K562 (cell line): ENCODE measurements at regions not wholly inside any gene's neighbourhood (a gene's known extent, or its start where the extent isn't known, plus 50 kb on each side); places are given as distances from the start of the nearest gene placed in this dataset.

Source experiments
- ATAC-seq: fragments of 200-7000 bp; cut with Tn5 transposase; 3 replicates; pipeline ENCODE4 v1.9.1; 2020; ENCODE audit warnings: moderate library complexity
- BruUV-seq: library from RNA; stranded (reverse); fragments of 400-500 nt; replicated peaks from 2 replicates; lab custom pipeline; 2021; lab: Mats Ljungman, UMichigan
- CTCF ChIA-PET: fragments of 300-600 bp; formaldehyde crosslinking; extraction: SDS; loops from one replicate; lab custom pipeline; 2021; ENCODE audit warnings: low intra/inter-chr PET ratio; lab: Yijun Ruan, JAX
- POLR2A ChIA-PET: fragments of 300-600, 350-650 bp; sonication (Branson Sonifier 250); formaldehyde crosslinking; extraction: SDS; loops from one replicate; lab custom pipeline; 2021; ENCODE audit warnings: antibody characterized with exemption, inconsistent platforms; lab: Yijun Ruan, JAX
- DNase-seq, 4 experiments: peaks; one replicate each; pipeline versions ENCODE4 v3.0.0 to v3.0.0-alpha.2; 2011 to 2018; ENCODE audit warnings: low spot score in 3 of 4, mixed read lengths in 3 of 4; ENCODE audit errors: extremely low read depth in 1 of 4
- FAIRE-seq: peaks from 2 replicates; lab custom pipeline; 2011; peaks lifted over from hg19 to GRCh38; lab: Jason Lieb, UNC
- H2AFZ ChIP-seq: 2 replicates; pipeline ENCODE4 v1.6.0; 2011; ENCODE audit warnings: low read depth, low read length, control low read depth, inconsistent platforms
- H3K27ac ChIP-seq: fragments of 200-600 bp; 3 replicates; pipeline ENCODE4 v1.8.0; 2011; ENCODE audit warnings: low read depth, mild to moderate bottlenecking, control low read depth, inconsistent platforms, low read length, moderate library complexity, mixed read lengths; ENCODE audit errors: extremely low read depth
- H3K27me3 ChIP-seq, 2 experiments: fragments of 300-600 bp in 1 of 2; 2 replicates in 1 of 2; 3 replicates in 1 of 2; pipeline versions ENCODE4 v1.6.0 to v1.8.0; 2011; ENCODE audit warnings: inconsistent platforms in 2 of 2, low read length in 2 of 2, mild to moderate bottlenecking in 1 of 2, mixed read lengths in 1 of 2, moderate library complexity in 1 of 2; ENCODE audit not compliant: control insufficient read depth in 2 of 2, insufficient read depth in 2 of 2
- H3K36me3 ChIP-seq: fragments of 300-600 bp; 3 replicates; pipeline ENCODE4 v1.8.0; 2011; ENCODE audit warnings: mild to moderate bottlenecking, low read length, inconsistent platforms; ENCODE audit not compliant: control insufficient read depth, insufficient read depth
- H3K4me1 ChIP-seq, 2 experiments: fragments of 200-600 bp in 1 of 2; replicated peaks in 1 of 2; 2 replicates in 1 of 2; 3 replicates in 1 of 2; pipeline versions ENCODE4 v1.5.1 to v1.8.0; 2011; ENCODE audit warnings: inconsistent platforms in 2 of 2, low read length in 2 of 2, mild to moderate bottlenecking in 1 of 2, mixed read lengths in 1 of 2, moderate library complexity in 1 of 2; ENCODE audit not compliant: control insufficient read depth in 2 of 2, insufficient read depth in 2 of 2
- H3K4me2 ChIP-seq: 2 replicates; pipeline ENCODE4 v1.6.1; 2011; ENCODE audit warnings: low read length, control low read depth, inconsistent platforms, mixed read lengths; ENCODE audit not compliant: insufficient read depth
- H3K4me3 ChIP-seq: fragments of 200-600 bp; sonication (generic), shearing (Covaris generic); 2 replicates; pipeline ENCODE4 v1.5.1; 2016; ENCODE audit warnings: control low read depth, inconsistent platforms
- H3K79me2 ChIP-seq: fragments of 200-600 bp; 3 replicates; pipeline ENCODE4 v1.8.0; 2011; ENCODE audit warnings: low read length, inconsistent platforms; ENCODE audit not compliant: control insufficient read depth, insufficient read depth
- H3K9ac ChIP-seq, 2 experiments: 2 replicates each; pipeline versions ENCODE4 v1.6.0 to v1.6.1; 2011; ENCODE audit warnings: low read depth in 2 of 2, low read length in 2 of 2, control low read depth in 1 of 2, inconsistent platforms in 1 of 2, mild to moderate bottlenecking in 1 of 2, mixed read lengths in 1 of 2; ENCODE audit not compliant: insufficient read depth in 1 of 2
- H3K9me1 ChIP-seq: one replicate; pipeline ENCODE4 v1.6.0; 2011; ENCODE audit warnings: inconsistent platforms, mild to moderate bottlenecking, low read length, moderate library complexity; ENCODE audit not compliant: control insufficient read depth, insufficient read depth
- H3K9me3 ChIP-seq: replicated peaks from 2 replicates; pipeline ENCODE4 v1.5.1; 2011; ENCODE audit warnings: low read depth, low read length, inconsistent platforms; ENCODE audit not compliant: control insufficient read depth, insufficient read depth
- H4K20me1 ChIP-seq: replicated peaks from 2 replicates; pipeline ENCODE4 v1.6.1; 2011; ENCODE audit warnings: low read length, inconsistent platforms, mixed read lengths; ENCODE audit not compliant: control insufficient read depth, insufficient read depth
- C11orf30 ChIP-seq: fragments of 450-650 bp; IDR thresholded peaks from 2 replicates; pipeline ENCODE4 v1.6.1; 2016; ENCODE audit warnings: low read depth, mild to moderate bottlenecking
- CREB3L1 ChIP-seq: fragments of 450-650 bp; IDR thresholded peaks from 2 replicates; pipeline ENCODE4 v1.6.1; 2014; ENCODE audit warnings: low read depth, mild to moderate bottlenecking, moderate library complexity, borderline replicate concordance
- KDM4B ChIP-seq, 2 experiments: fragments of 450-650 bp in 1 of 2; sonication (generic) in 1 of 2; IDR thresholded peaks; 2 replicates each; pipeline ENCODE4 v1.6.1; 2016 to 2017; ENCODE audit warnings: borderline replicate concordance in 2 of 2, antibody characterized with exemption in 1 of 2, low read depth in 1 of 2, mild to moderate bottlenecking in 1 of 2
- MBD2 ChIP-seq: sonication (generic); IDR thresholded peaks from 2 replicates; pipeline ENCODE4 v1.6.1; 2016; ENCODE audit warnings: low read depth, borderline replicate concordance
- RCOR1 ChIP-seq, 2 experiments: IDR thresholded peaks; 2 replicates each; pipeline ENCODE4 v1.6.1; 2012; ENCODE audit warnings: low read depth in 2 of 2, low read length in 2 of 2, borderline replicate concordance in 1 of 2, improper control_type of control experiment in 1 of 2
- SAFB2 ChIP-seq: fragments of 200-400 bp; formaldehyde crosslinking; IDR thresholded peaks from 2 replicates; pipeline ENCODE4 v1.6.1; 2018; ENCODE audit warnings: borderline replicate concordance, low read length, low read depth, moderate library complexity; ENCODE audit not compliant: severe bottlenecking
- SETDB1 ChIP-seq: IDR thresholded peaks from one replicate; pipeline ENCODE4 v1.6.1; 2012; ENCODE audit warnings: low read length, control low read depth, inconsistent platforms
- SRF ChIP-seq, 2 experiments: fragments of 250-450, 450-650 bp in 1 of 2; sonication (Bioruptor Pico) in 1 of 2; sonication (generic) in 1 of 2; formaldehyde crosslinking; IDR thresholded peaks; 2 replicates each; pipeline versions ENCODE4 v1.5.0 to v1.5.1; 2020 to 2022; ENCODE audit warnings: mild to moderate bottlenecking in 1 of 2, missing genetic modification reagents in 1 of 2
- TAF9B ChIP-seq: fragments of 450-650 bp; IDR thresholded peaks from 2 replicates; pipeline ENCODE4 v1.6.1; 2018; ENCODE audit warnings: mild to moderate bottlenecking; ENCODE audit not compliant: partially characterized antibody
- WGBS: fragments of 100-300 bp; shearing (Covaris generic); methylation state at CpG from one replicate; pipeline ENCODE4 v1.1.6; 2016; ENCODE audit warnings: low coverage, mixed read lengths; ENCODE audit not compliant: insufficient coverage; ENCODE audit errors: missing lambda C conversion rate; 5-methylcytosine and 5-hydroxymethylcytosine counted together
- in situ Hi-C: fragments of 300-500 bp; cut with MboI; formaldehyde crosslinking; loops from 4 replicates; pipeline ENCODE4 v1.15.0; 2018; ENCODE audit warnings: inconsistent platforms, mixed read lengths
- intact Hi-C: fragments of 100-400 bp; cut with micrococcal nuclease; formaldehyde crosslinking; loops from 2 replicates; pipeline ENCODE4 v1.14.2; 2022
- TF ChIP-seq, protein P1 (sequence below): fragments of 450-650 bp; IDR thresholded peaks from 2 replicates; pipeline ENCODE4 v1.6.1; 2016; ENCODE audit warnings: borderline replicate concordance
- TF ChIP-seq, protein P2 (sequence below): fragments of 450-650 bp; IDR thresholded peaks from 2 replicates; pipeline ENCODE4 v1.6.1; 2017; ENCODE audit warnings: antibody characterized with exemption, mild to moderate bottlenecking

- TF ChIP-seq, protein P1, sequence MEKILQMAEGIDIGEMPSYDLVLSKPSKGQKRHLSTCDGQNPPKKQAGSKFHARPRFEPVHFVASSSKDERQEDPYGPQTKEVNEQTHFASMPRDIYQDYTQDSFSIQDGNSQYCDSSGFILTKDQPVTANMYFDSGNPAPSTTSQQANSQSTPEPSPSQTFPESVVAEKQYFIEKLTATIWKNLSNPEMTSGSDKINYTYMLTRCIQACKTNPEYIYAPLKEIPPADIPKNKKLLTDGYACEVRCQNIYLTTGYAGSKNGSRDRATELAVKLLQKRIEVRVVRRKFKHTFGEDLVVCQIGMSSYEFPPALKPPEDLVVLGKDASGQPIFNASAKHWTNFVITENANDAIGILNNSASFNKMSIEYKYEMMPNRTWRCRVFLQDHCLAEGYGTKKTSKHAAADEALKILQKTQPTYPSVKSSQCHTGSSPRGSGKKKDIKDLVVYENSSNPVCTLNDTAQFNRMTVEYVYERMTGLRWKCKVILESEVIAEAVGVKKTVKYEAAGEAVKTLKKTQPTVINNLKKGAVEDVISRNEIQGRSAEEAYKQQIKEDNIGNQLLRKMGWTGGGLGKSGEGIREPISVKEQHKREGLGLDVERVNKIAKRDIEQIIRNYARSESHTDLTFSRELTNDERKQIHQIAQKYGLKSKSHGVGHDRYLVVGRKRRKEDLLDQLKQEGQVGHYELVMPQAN = no peak
Measured at GRCh38 chr10:36126076-36126475, 484.0 kb upstream of the FZD8 start (continued).

DNA sequence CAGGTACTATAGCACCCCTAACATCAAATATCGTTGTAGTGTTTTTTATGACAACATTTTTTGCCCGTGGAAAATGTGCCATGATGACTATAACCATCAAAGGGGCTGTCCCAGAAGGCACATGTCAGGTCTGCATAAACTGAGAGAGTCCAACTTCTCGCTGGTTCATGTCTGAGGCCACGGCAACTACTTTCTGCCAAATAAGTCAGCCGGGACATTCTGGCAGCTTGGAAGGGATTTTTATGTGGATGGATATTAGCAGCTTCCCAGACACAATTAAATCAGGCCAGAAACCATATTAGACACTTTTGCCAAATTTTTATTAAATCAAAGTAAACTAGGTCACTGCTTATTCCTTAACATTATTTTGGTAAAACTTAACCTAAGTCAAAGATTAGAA lies 477.4 kb upstream of the FZD8 start:
- BruUV-seq = no TSS peak
- TF ChIP-seq CREB3L1 = no peak
- no peak for TF ChIP-seq MBD2
- TF ChIP-seq RCOR1 (IDR thresholded peaks at IDR 0.05; ENCODE audit: borderline replicate concordance in 1 of 2, low read depth in 2 of 2, low read length in 2 of 2) = no peak
- no peak for TF ChIP-seq TAF9B
- TF ChIP-seq SAFB2 = no peak
- no peak for TF ChIP-seq SETDB1
- TF ChIP-seq, protein P2, sequence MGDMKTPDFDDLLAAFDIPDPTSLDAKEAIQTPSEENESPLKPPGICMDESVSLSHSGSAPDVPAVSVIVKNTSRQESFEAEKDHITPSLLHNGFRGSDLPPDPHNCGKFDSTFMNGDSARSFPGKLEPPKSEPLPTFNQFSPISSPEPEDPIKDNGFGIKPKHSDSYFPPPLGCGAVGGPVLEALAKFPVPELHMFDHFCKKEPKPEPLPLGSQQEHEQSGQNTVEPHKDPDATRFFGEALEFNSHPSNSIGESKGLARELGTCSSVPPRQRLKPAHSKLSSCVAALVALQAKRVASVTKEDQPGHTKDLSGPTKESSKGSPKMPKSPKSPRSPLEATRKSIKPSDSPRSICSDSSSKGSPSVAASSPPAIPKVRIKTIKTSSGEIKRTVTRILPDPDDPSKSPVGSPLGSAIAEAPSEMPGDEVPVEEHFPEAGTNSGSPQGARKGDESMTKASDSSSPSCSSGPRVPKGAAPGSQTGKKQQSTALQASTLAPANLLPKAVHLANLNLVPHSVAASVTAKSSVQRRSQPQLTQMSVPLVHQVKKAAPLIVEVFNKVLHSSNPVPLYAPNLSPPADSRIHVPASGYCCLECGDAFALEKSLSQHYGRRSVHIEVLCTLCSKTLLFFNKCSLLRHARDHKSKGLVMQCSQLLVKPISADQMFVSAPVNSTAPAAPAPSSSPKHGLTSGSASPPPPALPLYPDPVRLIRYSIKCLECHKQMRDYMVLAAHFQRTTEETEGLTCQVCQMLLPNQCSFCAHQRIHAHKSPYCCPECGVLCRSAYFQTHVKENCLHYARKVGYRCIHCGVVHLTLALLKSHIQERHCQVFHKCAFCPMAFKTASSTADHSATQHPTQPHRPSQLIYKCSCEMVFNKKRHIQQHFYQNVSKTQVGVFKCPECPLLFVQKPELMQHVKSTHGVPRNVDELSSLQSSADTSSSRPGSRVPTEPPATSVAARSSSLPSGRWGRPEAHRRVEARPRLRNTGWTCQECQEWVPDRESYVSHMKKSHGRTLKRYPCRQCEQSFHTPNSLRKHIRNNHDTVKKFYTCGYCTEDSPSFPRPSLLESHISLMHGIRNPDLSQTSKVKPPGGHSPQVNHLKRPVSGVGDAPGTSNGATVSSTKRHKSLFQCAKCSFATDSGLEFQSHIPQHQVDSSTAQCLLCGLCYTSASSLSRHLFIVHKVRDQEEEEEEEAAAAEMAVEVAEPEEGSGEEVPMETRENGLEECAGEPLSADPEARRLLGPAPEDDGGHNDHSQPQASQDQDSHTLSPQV = no peak
- TF ChIP-seq SRF (CRISPR knock-in tag; IDR thresholded peaks at IDR 0.05) = no peak
- TF ChIP-seq C11orf30 = no peak
- no peak for TF ChIP-seq KDM4B (IDR thresholded peaks at IDR 0.05; ENCODE audit: borderline replicate concordance in 2 of 2, low read depth in 1 of 2)
- Histone ChIP-seq H2AFZ (no peak overlapping the region), H3K9me1 (no peaks in the 10 kb centered on the region), H3K79me2 (no peaks in the 10 kb centered on the region), H3K4me1 (no peaks in the 10 kb centered on the region), H3K36me3 (no peaks in the 10 kb centered on the region), H3K27me3 (no peaks in the 10 kb centered on the region), H4K20me1 (no peaks in the 10 kb centered on the region), H3K9ac (no peak overlapping the region), H3K9me3 (no peaks in the 10 kb centered on the region), H3K4me3 (no peak overlapping the region), H3K27ac (no peak overlapping the region), H3K4me2 (no peak overlapping the region)
- ChIA-PET CTCF (no interaction called here), POLR2A (no interaction called here)
- in situ Hi-C loops (no loop called here), intact Hi-C loops (no loop called here)
- FAIRE-seq (no peak), ATAC-seq (no peak), DNase-seq (no peak)
- 0% methylated on average over 5 of the region's 5 CpGs for WGBS
